IPS DF 6.9 (cell line): ENCODE measurements at regions not wholly inside any gene's neighbourhood (a gene's known extent, or its start where the extent isn't known, plus 50 kb on each side); places are given as distances from the start of the nearest gene placed in this dataset.

Experiments used
- DNase-seq: peaks from one replicate; pipeline ENCODE4 v3.0.0-alpha.2; 2013; ENCODE audit warnings: low read depth, low spot score
- H3K27ac ChIP-seq: one replicate; pipeline ENCODE4 v1.5.1; 2013; ENCODE audit warnings: low read length, control low read depth
- H3K27me3 ChIP-seq: 2 replicates; pipeline ENCODE4 v1.6.1; 2013; ENCODE audit warnings: mild to moderate bottlenecking, low read length; ENCODE audit not compliant: control insufficient read depth, insufficient read depth
- H3K36me3 ChIP-seq: 2 replicates; pipeline ENCODE4 v1.6.1; 2013; ENCODE audit warnings: low read length; ENCODE audit not compliant: control insufficient read depth, insufficient read depth
- H3K4me1 ChIP-seq: 2 replicates; pipeline ENCODE4 v1.6.1; 2013; ENCODE audit warnings: low read length; ENCODE audit not compliant: control insufficient read depth, insufficient read depth
- H3K4me3 ChIP-seq: 2 replicates; pipeline ENCODE4 v1.5.1; 2013; ENCODE audit warnings: mild to moderate bottlenecking, low read length
- H3K9me3 ChIP-seq: 2 replicates; pipeline ENCODE4 v1.6.1; 2013; ENCODE audit warnings: low read length, inconsistent platforms; ENCODE audit not compliant: control insufficient read depth, insufficient read depth
- WGBS: extraction: QIAGEN DNeasy Blood & Tissue Kit; methylation state at CpG from one replicate; pipeline ENCODE4 v1.1.7; 2013; ENCODE audit warnings: mixed read lengths, missing lambda C conversion rate; ENCODE audit not compliant: insufficient read length, insufficient coverage; 5-methylcytosine and 5-hydroxymethylcytosine counted together

- H3K9me3 ChIP-seq = no peaks in the 10 kb centered on the region
- H3K4me1 ChIP-seq = no peaks in the 10 kb centered on the region; the same call in 1 of the 2 replicates
- no peak overlapping the region for H3K4me3 ChIP-seq
- H3K27me3 ChIP-seq = no peaks in the 10 kb centered on the region
- H3K36me3 ChIP-seq = no peaks in the 10 kb centered on the region
- DNase-seq = no peak
- no CpG with 5 or more reads among the region's 10 CpGs for WGBS
- no peak overlapping the region for H3K27ac ChIP-seq
Measured at GRCh38 chr4:185920691-185921260, 108.8 kb upstream of the SORBS2 start.

DNA sequence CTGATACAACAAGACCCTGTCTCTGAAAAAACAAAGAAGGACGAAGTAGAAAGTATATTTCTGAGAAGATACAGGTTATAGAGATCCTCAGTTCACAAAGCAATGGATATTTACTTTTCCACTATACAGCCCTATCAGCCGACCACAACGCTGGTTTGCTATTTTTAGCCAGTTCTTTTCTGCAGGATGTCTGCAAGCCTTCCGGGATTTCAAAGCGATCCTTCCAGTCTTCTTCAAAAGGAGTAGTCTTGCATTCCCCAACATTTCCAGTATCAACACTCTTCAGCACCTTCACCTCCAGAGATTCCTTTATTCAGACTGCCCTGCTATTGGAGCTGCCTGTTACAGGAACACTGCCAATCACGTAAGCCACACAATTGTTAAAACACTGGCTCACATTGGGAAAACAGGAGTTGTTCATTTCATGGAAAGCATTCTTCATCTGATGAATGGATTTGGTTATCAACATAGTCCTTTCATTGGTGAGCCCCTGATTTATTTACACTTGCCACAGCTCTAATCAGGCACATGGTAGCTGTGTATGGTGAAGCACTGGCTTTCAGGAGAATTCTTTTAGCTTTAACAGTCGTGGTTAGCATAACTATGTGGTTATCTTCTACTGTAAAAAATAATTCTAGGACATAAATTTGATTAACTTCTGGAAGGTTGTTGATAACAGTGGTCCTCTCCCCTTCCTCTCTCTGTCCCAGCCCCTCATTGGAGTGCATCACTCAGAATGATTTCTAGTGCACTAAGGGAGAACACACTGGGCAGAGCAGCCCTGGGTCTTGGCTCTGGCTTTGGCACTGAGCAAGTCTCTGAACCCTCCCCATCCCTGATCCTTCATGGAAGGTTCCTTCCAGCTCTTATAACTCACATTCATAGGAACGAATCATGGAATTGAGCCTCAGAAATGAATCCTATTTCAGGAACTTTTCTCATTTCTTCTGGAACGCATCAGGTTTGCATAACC, 109.9 kb upstream of the SORBS2 start:
- no peak overlapping the region for H3K4me3 ChIP-seq
- no peaks in the 10 kb centered on the region for H3K9me3 ChIP-seq
- H3K36me3 ChIP-seq = no peaks in the 10 kb centered on the region
- H3K4me1 ChIP-seq = peaks cover 1% of the 10 kb centered on the region; the same call in 1 of the 2 replicates
- WGBS = no CpG with 5 or more reads among the region's 9 CpGs
- H3K27me3 ChIP-seq = no peaks in the 10 kb centered on the region
- no peak for DNase-seq
- no peak overlapping the region for H3K27ac ChIP-seq

GRCh38 chr4:185924458-185925044, 112.6 kb upstream of the SORBS2 start:
- Histone ChIP-seq H3K36me3 (no peaks in the 10 kb centered on the region), H3K27ac (no peak overlapping the region), H3K4me1 (peaks cover 1% of the 10 kb centered on the region; the same call in 1 of the 2 replicates), H3K4me3 (no peak overlapping the region), H3K9me3 (no peaks in the 10 kb centered on the region), H3K27me3 (no peaks in the 10 kb centered on the region)
- DNase-seq = no peak
- no CpG with 5 or more reads among the region's 17 CpGs for WGBS

DNA sequence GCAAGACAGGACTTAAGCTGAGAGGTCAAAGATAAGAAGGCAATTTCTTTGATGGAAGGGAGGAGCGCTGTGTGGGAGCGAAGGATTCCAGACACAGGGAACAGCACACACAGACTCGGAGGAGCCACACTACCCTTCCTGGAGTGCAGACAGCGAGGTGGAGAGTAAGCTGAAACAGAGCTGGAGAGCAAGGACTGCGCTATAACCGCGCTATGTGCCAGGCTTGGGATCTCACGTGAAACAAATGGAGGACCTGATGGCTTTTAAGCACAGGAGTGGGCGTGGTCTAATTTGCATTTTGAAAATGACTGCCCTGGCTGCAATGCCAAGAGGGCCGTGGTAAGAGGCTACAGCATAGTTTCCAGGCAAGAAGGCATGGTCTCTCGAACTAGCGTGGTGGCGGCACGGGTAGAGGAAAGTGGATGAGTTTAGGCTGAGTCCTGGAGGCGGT, 113.9 kb upstream of the SORBS2 start:
- Histone ChIP-seq H3K4me1 (peaks cover 1% of the 10 kb centered on the region; the same call in 1 of the 2 replicates), H3K36me3 (no peaks in the 10 kb centered on the region), H3K9me3 (no peaks in the 10 kb centered on the region), H3K27ac (no peak overlapping the region), H3K27me3 (no peaks in the 10 kb centered on the region), H3K4me3 (no peak overlapping the region)
- DNase-seq = no peak
- WGBS = no CpG with 5 or more reads among the region's 15 CpGs

- no peak for DNase-seq
Measured at GRCh38 chr4:185931375-185931774, 119.4 kb upstream of the SORBS2 start.

DNA sequence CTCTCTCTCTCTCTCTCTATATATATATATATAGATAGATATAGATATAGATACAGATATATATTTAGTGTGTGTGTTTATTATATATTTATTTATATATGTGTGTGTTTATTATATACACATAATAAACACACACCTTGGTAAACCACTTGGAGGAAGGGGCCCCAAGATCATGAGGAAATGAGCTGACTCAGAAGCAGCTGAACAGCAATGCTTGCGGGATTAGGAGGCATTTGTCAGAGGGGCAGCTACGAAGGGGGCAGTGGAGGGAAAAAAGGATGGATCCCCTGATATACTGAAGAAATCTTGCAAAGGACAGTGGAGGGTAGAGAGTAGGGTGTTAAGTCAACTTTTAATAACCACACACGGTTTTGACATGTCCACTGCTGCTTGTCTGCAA, 120.0 kb upstream of the SORBS2 start:
- no peak overlapping the region for H3K27ac ChIP-seq

More at GRCh38 chr4:185931375-185931774, 119.4 kb upstream of the SORBS2 start:
- WGBS = no CpG with 5 or more reads among the region's 5 CpGs
- Histone ChIP-seq H3K27me3 (no peaks in the 10 kb centered on the region), H3K9me3 (no peaks in the 10 kb centered on the region), H3K36me3 (no peaks in the 10 kb centered on the region), H3K4me3 (no peak overlapping the region), H3K27ac (no peak overlapping the region), H3K4me1 (0 out of 2 replicates have a peak, but pooled peaks cover 3% of the 10 kb centered on the region)

GRCh38 chr4:185932491-185932890, 120.5 kb upstream of the SORBS2 start:
- no CpG with 5 or more reads among the region's 5 CpGs for WGBS
- Histone ChIP-seq H3K4me3 (no peak overlapping the region), H3K4me1 (0 out of 2 replicates have a peak, but pooled peaks cover 3% of the 10 kb centered on the region), H3K36me3 (no peaks in the 10 kb centered on the region), H3K27ac (no peak overlapping the region), H3K27me3 (no peaks in the 10 kb centered on the region), H3K9me3 (no peaks in the 10 kb centered on the region)
- DNase-seq = no peak

More for the DNA sequence above, 120.0 kb upstream of the SORBS2 start:
- no CpG with 5 or more reads among the region's 3 CpGs for WGBS
- no peak overlapping the region for H3K4me3 ChIP-seq
- H3K4me1 ChIP-seq = 0 out of 2 replicates have a peak, but pooled peaks cover 3% of the 10 kb centered on the region
- no peaks in the 10 kb centered on the region for H3K9me3 ChIP-seq
- no peaks in the 10 kb centered on the region for H3K36me3 ChIP-seq
- DNase-seq = no peak
- H3K27me3 ChIP-seq = no peaks in the 10 kb centered on the region

DNA sequence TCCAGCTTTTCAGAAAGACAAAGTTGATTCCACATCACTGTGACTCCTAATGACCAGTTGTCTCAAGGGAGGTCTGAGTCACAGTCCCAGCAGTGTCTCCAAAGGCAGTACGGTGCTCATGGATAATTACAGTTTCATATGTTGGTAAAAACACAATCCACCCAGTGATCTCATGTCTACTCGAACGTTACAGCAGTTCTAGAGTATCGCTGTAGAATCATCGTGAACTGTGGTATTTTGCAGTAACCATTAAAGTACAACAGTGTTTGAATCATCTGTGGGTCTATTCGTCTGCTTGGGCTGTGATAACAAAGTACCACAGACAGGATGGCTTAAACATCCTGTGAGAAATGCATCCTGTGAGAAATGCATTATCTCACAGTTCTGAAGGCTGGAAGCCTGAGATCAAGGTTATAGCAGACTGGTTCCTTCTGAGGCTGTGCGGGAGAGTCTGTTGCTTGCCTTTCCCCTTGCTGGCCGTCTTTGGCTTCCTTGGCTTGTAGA, 121.1 kb upstream of the SORBS2 start:
- no peak for DNase-seq
- Histone ChIP-seq H3K36me3 (no peaks in the 10 kb centered on the region), H3K9me3 (no peaks in the 10 kb centered on the region), H3K27me3 (no peaks in the 10 kb centered on the region), H3K4me1 (0 out of 2 replicates have a peak, but pooled peaks cover 3% of the 10 kb centered on the region), H3K27ac (no peak overlapping the region), H3K4me3 (no peak overlapping the region)
- no CpG with 5 or more reads among the region's 8 CpGs for WGBS

DNA sequence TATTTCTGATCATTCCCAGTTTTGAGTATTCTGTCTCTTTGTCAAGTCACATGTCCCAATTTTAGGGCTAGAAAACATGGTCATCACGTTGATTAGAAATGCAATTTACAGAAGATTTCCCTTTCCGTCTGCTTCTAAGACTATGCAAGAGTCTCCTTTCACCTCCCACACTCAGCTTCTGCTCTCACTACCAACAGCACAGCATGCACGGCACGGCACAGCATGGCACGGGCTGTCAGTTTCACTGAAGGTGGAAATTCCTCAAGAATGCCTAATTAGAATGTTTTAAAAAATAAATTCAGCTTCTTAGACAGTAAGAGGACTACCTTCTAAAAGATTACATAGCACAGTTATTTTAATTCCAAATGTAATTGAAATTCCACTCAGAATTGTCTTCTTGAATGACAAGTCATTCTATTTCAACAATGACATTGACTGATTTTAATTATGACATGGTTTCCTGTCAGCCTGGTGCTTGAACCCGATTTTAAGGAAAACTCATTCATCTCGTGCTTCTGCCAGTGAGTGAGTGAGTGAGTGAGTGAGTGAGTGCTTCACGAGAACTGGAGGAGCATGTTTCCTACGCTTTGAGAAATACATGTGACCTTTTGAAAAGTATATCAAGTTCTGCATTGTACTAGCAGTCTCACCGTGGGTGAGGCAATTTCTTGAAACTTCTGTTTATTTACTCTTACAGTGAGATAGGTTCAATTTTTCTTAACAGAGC, 124.8 kb upstream of the SORBS2 start:
- no CpG with 5 or more reads among the region's 10 CpGs for WGBS
- Histone ChIP-seq H3K27me3 (no peaks in the 10 kb centered on the region), H3K36me3 (no peaks in the 10 kb centered on the region), H3K4me3 (no peak overlapping the region), H3K4me1 (0 out of 2 replicates have a peak, but pooled peaks cover 1% of the 10 kb centered on the region), H3K9me3 (no peaks in the 10 kb centered on the region), H3K27ac (no peak overlapping the region)
- DNase-seq = no peak
